ENCODE measurements at regions not wholly inside any gene's neighbourhood (a gene's known extent, or its start where the extent isn't known, plus 50 kb on each side); places are given as distances from the start of the nearest gene placed in this dataset.

DNA sequence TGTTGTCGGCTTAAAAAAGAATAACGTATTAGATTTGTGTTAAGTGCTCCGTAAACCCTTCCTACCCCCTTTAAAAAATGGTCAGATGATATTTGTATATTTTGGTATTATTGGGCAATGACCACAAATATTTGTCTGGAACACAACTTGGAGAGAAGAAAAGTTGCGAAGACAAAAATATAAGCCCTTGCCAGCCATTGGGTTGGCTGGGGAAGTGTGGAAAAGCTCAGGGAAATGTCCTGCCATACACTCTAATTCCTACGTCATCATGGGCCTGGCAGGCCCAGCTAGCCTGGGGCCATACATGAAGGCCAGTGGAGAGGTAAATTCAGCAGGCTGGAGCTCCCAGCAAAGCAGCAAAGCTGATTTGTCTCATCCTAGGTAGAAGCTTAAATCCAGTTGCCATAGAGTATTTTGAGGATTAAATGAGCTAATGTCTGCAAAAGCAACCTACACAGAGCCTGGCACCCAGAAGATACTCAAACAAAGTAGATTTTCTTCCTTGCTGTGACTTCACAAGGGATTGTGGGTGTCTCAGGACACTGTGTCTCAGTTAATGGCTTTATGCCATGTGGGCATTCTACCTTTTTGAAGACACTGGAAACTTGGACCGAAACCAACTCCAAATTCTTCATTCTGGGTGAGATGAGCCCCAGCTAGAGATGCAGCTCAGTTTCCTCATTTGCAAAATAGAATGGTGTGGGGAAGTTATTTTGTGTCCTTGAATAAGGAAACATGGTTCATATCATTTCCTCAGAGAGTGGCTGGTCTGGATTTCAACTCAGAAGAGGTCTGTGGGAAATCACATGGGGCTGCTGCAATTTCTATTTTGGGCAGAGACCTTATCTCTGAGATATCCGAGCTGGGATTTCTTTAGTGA is 87.9 kb upstream of the MAP4K3 start:
- no peaks in the 10 kb centered on the region; the same call in none of the 2 replicates for H3K9me3 ChIP-seq

GRCh38 chr2:39525636-39526412 is 88.7 kb upstream of the MAP4K3 start:
- Histone ChIP-seq H3K36me3 (no peaks in the 10 kb centered on the region), H3K9me3 (no peaks in the 10 kb centered on the region; the same call in none of the 2 replicates), H3K27me3 (no peaks in the 10 kb centered on the region), H3K4me3 (no peak overlapping the region)
- no peak for DNase-seq

More for the DNA sequence above, 87.9 kb upstream of the MAP4K3 start:
- Histone ChIP-seq H3K36me3 (no peaks in the 10 kb centered on the region), H3K27me3 (no peaks in the 10 kb centered on the region), H3K4me3 (no peak overlapping the region)
- peak; percentile 65 for DNase-seq

GRCh38 chr2:39528701-39529100 is 91.6 kb upstream of the MAP4K3 start:
- no peaks in the 10 kb centered on the region for H3K36me3 ChIP-seq
- DNase-seq: no peak
- no peak overlapping the region for H3K4me3 ChIP-seq

GRCh38 chr2:39529836-39530235 is 92.8 kb upstream of the MAP4K3 start:
- no peaks in the 10 kb centered on the region for H3K27me3 ChIP-seq
- DNase-seq: no peak
- H3K4me3 ChIP-seq: no peak overlapping the region
- H3K36me3 ChIP-seq: no peaks in the 10 kb centered on the region
- no peaks in the 10 kb centered on the region for H3K9me3 ChIP-seq

More at GRCh38 chr2:39528701-39529100, 91.6 kb upstream of the MAP4K3 start:
- Histone ChIP-seq H3K9me3 (no peaks in the 10 kb centered on the region), H3K27me3 (no peaks in the 10 kb centered on the region)

DNA sequence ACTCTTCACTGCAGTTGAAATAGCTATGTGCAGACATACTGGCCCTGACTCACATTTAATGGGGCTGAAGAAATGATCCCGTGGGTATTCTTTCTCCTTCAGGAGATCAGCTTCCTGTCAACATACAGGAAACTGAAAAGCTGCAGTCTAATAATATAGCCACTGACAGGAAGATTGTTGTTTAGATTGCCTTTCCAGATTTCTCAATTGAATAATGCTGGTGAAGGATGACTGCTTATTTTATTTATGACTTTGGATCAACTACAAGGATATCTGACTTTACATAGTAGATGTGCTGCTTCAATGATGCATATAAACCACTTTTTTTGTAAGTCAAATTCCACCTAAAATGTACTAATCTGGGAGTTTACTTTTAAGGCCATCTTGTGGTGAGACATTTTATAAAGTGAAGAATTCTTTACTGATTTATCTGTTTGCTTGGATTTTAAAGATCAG is 93.4 kb upstream of the MAP4K3 start:
- H3K36me3 ChIP-seq: no peaks in the 10 kb centered on the region
- H3K27me3 ChIP-seq: no peaks in the 10 kb centered on the region
- DNase-seq: peak; percentile 51
- no peaks in the 10 kb centered on the region for H3K9me3 ChIP-seq
- H3K4me3 ChIP-seq: no peak overlapping the region

GRCh38 chr2:39531220-39531777 is 94.2 kb upstream of the MAP4K3 start:
- Histone ChIP-seq H3K27me3 (no peaks in the 10 kb centered on the region), H3K9me3 (no peaks in the 10 kb centered on the region), H3K4me3 (no peak overlapping the region), H3K36me3 (no peaks in the 10 kb centered on the region)
- no peak for DNase-seq

DNA sequence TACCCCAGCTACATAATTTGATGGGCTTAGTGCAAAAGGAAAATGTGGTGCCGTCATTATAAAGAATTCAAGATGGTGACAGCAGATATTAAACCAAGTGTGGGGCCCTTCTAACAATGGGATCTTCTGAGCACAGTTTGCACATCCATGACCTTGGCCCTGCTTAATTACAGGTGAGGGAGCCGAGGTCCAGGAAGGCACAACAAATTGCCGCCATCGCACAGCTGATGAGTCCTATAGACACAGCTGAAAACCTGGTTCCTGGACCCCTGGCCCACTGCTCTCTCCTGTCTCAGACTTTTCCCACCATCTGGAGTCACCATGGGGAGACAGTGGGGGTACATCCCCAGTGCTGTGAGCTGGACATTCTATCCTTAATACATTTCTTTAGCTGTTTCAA is 95.8 kb upstream of the MAP4K3 start:
- H3K36me3 ChIP-seq: no peaks in the 10 kb centered on the region
- no peaks in the 10 kb centered on the region; the same call in 1 of the 2 replicates for H3K9me3 ChIP-seq
- H3K4me3 ChIP-seq: no peak overlapping the region
- no peaks in the 10 kb centered on the region for H3K27me3 ChIP-seq
- DNase-seq: no peak

GRCh38 chr2:39534095-39534711 is 97.1 kb upstream of the MAP4K3 start:
- no peaks in the 10 kb centered on the region for H3K36me3 ChIP-seq
- H3K9me3 ChIP-seq: no peaks in the 10 kb centered on the region; the same call in 1 of the 2 replicates
- no peak for DNase-seq
- no peak overlapping the region for H3K4me3 ChIP-seq
- no peaks in the 10 kb centered on the region for H3K27me3 ChIP-seq

DNA sequence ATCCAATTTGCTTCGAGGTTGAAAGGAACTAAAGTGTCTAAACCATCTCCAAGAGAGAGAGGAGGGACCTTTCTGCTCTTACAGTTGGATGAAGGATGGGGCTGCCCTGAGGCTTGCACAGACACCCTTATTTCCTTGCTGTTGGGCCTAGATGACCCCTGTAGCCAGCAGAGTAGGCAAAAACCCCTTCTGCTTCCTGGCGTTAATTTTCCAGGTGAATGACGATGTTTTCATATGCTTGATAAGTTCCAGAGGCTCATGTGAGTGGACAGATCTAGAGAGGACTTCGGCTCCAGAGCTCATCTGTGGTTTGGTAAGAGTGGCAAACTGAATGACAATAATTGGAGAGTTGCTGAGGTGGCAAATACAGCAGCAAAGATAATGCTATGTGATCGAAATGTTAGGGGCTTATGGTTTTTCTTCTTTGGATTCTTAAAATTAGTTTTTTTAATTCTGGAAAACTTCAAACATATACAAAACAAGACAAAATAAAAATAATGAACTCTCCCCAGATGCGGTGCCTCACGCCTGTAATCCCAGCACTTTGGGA is 98.6 kb upstream of the MAP4K3 start:
- Histone ChIP-seq H3K27me3 (no peaks in the 10 kb centered on the region), H3K4me3 (no peak overlapping the region), H3K9me3 (no peaks in the 10 kb centered on the region; the same call in 1 of the 2 replicates), H3K36me3 (no peaks in the 10 kb centered on the region)
- DNase-seq: no peak

DNA sequence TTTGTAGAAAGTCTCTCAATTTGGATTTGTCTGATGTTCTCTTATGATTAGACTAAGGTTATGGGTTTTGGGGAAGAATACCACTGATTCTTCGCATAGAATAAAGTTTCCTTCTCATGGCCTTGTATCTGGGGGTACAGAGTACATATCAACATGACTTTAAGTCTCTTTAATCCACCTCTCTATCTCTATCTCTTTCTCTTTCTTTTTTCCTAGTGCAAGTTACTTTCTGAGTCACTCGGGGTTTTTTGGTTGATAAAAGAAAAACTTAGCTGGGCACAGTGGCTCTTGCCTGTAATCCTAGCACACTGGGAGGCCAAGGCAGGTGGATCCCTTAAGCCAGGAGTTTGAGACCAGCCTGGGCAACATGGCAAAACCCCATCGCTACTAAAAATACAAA is 100.1 kb upstream of the MAP4K3 start:
- no peak for DNase-seq
- Histone ChIP-seq H3K36me3 (no peaks in the 10 kb centered on the region), H3K27me3 (no peaks in the 10 kb centered on the region), H3K4me3 (no peak overlapping the region), H3K9me3 (no peaks in the 10 kb centered on the region; the same call in 1 of the 2 replicates)

DNA sequence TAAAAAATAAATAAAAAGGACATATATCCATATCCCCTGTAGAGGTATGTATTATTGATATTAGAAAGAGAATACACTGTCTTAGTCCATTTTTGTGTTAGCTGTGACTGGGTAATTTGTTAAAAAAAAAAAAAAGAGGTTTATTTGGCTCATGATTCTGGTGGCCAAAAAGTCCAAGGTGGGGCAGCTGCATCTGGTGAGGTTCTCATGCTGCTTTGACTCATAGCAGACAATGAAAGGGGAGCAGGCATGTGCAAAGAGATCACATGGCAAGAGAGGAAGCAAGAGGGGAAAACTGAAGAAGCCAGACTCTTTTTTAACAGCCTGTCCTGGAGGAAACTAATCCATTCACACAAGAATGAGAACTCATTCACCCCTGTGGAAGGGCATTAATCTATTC is 101.6 kb upstream of the MAP4K3 start:
- no peaks in the 10 kb centered on the region for H3K27me3 ChIP-seq
- H3K9me3 ChIP-seq: no peaks in the 10 kb centered on the region; the same call in 1 of the 2 replicates
- H3K36me3 ChIP-seq: no peaks in the 10 kb centered on the region
- DNase-seq: no peak
- H3K4me3 ChIP-seq: no peak overlapping the region

GRCh38 chr2:39540414-39540813 is 103.3 kb upstream of the MAP4K3 start:
- no peak for DNase-seq
- no peak overlapping the region for H3K4me3 ChIP-seq
- no peaks in the 10 kb centered on the region for H3K27me3 ChIP-seq
- H3K36me3 ChIP-seq: no peaks in the 10 kb centered on the region
- H3K9me3 ChIP-seq: no peaks in the 10 kb centered on the region; the same call in 1 of the 2 replicates

DNA sequence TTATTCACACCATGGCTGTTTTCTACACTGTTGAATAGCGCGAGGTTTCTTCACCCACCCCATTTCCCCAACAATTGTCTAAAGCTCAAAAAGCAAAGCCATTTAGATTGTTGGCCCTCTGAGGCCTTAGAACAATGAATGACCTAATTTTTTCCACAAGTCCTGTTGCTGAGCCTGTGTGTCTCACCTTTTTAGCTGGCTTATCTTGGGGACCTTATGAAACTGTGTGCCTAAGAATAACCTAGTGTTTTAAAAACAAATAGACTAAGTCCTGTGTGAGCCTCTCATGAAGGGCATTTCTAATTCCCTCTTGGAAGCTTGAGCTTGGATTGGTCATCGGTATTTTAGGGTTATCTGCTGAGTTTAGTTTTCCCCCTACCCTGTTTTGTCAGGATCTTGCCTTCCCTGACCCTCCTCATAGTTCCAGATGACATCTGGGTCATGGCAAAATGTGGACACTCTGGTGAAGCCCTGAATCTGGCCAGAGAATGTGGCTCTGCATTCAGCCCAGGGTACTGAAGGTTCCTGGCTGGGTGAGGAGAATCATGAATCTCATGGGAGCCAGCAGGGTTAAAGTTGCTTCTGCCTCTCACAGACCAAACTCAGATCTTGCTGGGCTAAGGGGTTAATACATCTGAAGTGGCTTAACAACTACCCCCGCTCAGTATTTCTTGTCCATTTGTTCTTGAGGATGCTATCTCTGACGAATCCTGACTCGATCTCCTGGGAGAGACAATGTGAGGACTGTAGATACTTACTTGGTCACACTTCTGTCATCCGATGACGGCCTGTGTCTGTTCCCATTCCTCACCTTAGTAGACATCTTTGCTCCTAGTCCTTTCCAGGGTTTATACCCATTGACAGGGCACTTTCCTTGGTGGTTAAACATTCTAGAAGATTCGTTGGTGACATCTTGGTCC is 104.2 kb upstream of the MAP4K3 start:
- no peak for DNase-seq
- Histone ChIP-seq H3K4me3 (no peak overlapping the region), H3K9me3 (no peaks in the 10 kb centered on the region; the same call in 1 of the 2 replicates), H3K27me3 (no peaks in the 10 kb centered on the region), H3K36me3 (no peaks in the 10 kb centered on the region)

GRCh38 chr2:39542523-39542922 is 105.4 kb upstream of the MAP4K3 start:
- no peak for DNase-seq
- no peak overlapping the region for H3K4me3 ChIP-seq
- no peaks in the 10 kb centered on the region for H3K9me3 ChIP-seq
- H3K36me3 ChIP-seq: no peaks in the 10 kb centered on the region
- no peaks in the 10 kb centered on the region for H3K27me3 ChIP-seq

- Histone ChIP-seq H3K4me3 (no peak overlapping the region), H3K27me3 (no peaks in the 10 kb centered on the region), H3K36me3 (no peaks in the 10 kb centered on the region), H3K9me3 (peaks cover 6% of the 10 kb centered on the region; the same call in 1 of the 2 replicates)
- DNase-seq: no peak
Observed at GRCh38 chr2:39545957-39546356, 108.9 kb upstream of the MAP4K3 start.

All from MG63 (cell line).